ENCODE measurements at regions not wholly inside any gene's neighbourhood (a gene's known extent, or its start where the extent isn't known, plus 50 kb on each side); places are given as distances from the start of the nearest gene placed in this dataset.

DNA sequence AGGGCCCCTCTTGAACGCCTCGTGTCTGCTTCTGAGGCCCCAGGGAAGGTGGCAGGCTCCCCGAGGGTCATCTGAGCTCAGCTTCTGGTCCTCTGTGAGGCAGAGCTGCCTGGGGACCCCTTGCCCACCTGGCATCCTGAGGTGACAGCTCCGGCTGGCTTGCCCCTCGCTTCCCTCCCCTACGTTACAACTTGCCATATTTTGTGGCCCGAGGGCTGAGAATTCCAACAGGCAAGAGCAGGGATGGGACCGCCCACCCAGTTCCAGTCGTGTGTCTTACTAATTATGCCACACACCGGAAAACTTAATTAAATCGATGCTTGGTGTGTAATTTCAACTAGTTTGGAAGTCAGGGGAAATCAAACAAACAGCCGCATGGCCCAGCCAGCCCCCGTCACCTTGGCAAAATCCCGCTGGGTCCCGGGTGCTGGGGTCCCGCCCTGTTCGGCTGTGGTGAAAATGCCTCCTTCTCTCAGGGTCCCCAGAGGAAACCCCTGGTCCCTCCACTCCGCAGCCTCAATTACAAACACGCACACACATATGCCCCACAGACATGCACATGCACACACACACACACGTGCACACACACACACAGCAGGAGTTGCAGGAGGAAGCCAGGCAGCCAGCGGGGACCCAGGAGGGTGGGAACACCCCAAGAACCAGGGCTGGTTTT is 221.0 kb upstream of the IER5L start:
- TF ChIP-seq, protein P1, sequence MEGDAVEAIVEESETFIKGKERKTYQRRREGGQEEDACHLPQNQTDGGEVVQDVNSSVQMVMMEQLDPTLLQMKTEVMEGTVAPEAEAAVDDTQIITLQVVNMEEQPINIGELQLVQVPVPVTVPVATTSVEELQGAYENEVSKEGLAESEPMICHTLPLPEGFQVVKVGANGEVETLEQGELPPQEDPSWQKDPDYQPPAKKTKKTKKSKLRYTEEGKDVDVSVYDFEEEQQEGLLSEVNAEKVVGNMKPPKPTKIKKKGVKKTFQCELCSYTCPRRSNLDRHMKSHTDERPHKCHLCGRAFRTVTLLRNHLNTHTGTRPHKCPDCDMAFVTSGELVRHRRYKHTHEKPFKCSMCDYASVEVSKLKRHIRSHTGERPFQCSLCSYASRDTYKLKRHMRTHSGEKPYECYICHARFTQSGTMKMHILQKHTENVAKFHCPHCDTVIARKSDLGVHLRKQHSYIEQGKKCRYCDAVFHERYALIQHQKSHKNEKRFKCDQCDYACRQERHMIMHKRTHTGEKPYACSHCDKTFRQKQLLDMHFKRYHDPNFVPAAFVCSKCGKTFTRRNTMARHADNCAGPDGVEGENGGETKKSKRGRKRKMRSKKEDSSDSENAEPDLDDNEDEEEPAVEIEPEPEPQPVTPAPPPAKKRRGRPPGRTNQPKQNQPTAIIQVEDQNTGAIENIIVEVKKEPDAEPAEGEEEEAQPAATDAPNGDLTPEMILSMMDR (IDR thresholded peaks at IDR 0.05) = no peak
- TF ChIP-seq ZFX (IDR thresholded peaks at IDR 0.05; ENCODE audit: borderline replicate concordance) = no peak

All from 22Rv1 (cell line).